Iris pigment epithelial cell (primary cell): ENCODE measurements at regions not wholly inside any gene's neighbourhood (a gene's known extent, or its start where the extent isn't known, plus 50 kb on each side); places are given as distances from the start of the nearest gene placed in this dataset.

Experiments used
- DNase-seq: peaks from one replicate; pipeline ENCODE4 v3.0.0-alpha.2; 2011; ENCODE audit warnings: low read depth

- DNase-seq, result peak; percentile 19
These were observed 52.8 kb upstream of the VWDE start for GRCh38 chr7:12456506-12456905.

GRCh38 chr7:12458520-12459131 is 55.0 kb upstream of the VWDE start:
- DNase-seq, result peak; percentile 43

- DNase-seq, result no peak
These were observed 64.2 kb upstream of the VWDE start for GRCh38 chr7:12467837-12468236.

GRCh38 chr7:12469568-12469967 is 65.9 kb upstream of the VWDE start:
- DNase-seq, result no peak

- DNase-seq, result no peak
These were observed 67.3 kb upstream of the VWDE start for GRCh38 chr7:12470930-12471329.

GRCh38 chr7:12474035-12474434 is 70.4 kb upstream of the VWDE start:
- DNase-seq, result no peak

- DNase-seq, result peak; percentile 92
These were observed 71.8 kb upstream of the VWDE start for GRCh38 chr7:12475362-12476063.

GRCh38 chr7:12477620-12478019 is 74.0 kb upstream of the VWDE start:
- DNase-seq, result no peak

- DNase-seq, result peak; percentile 26
These were observed 78.1 kb upstream of the VWDE start for GRCh38 chr7:12481722-12482121.

GRCh38 chr7:12485845-12486244 is 82.2 kb upstream of the VWDE start:
- no peak for DNase-seq

- no peak for DNase-seq
These were observed 82.2 kb upstream of the SCIN start for GRCh38 chr7:12488341-12488740.

GRCh38 chr7:12490107-12490688 is 80.3 kb upstream of the SCIN start:
- peak; percentile 31 for DNase-seq

GRCh38 chr7:12490940-12491339 is 79.6 kb upstream of the SCIN start:
- DNase-seq, result no peak

- no peak for DNase-seq
These were observed 79.0 kb upstream of the SCIN start for GRCh38 chr7:12491526-12491925.

- peak; percentile 68 for DNase-seq
These were observed 77.1 kb upstream of the SCIN start for GRCh38 chr7:12493407-12493806.

- no peak for DNase-seq
These were observed 76.4 kb upstream of the SCIN start for GRCh38 chr7:12493863-12494686.

GRCh38 chr7:12494687-12495024 is 75.9 kb upstream of the SCIN start:
- DNase-seq, result no peak

- peak; percentile 50 for DNase-seq
These were observed 73.4 kb upstream of the SCIN start for GRCh38 chr7:12496901-12497674.

- DNase-seq, result no peak
These were observed 66.4 kb upstream of the SCIN start for GRCh38 chr7:12504149-12504548.

- DNase-seq, result no peak
These were observed 62.5 kb upstream of the SCIN start for GRCh38 chr7:12508005-12508404.

GRCh38 chr7:12508554-12508953 is 62.0 kb upstream of the SCIN start:
- no peak for DNase-seq

- no peak for DNase-seq
These were observed 53.1 kb upstream of the SCIN start for GRCh38 chr7:12517451-12517850.
